ENCODE measurements at regions not wholly inside any gene's neighbourhood (a gene's known extent, or its start where the extent isn't known, plus 50 kb on each side); places are given as distances from the start of the nearest gene placed in this dataset.

GRCh38 chr2:150974864-150975263 lies 286.8 kb downstream of the RBM43 start:
- Histone ChIP-seq H3K27ac (ENCODE audit: low read depth in 1 of 2, low read length in 2 of 2) (no peak overlapping the region), H3K36me3 (ENCODE audit: control insufficient read depth in 4 of 4, insufficient read depth in 3 of 4, low read depth in 1 of 4, low read length in 3 of 4) (no peaks in the 10 kb centered on the region), H3K9me3 (ENCODE audit: control insufficient read depth in 4 of 4, low read length in 3 of 4) (no peaks in the 10 kb centered on the region), H3K4me1 (ENCODE audit: control insufficient read depth in 4 of 4, insufficient read depth in 4 of 4, low read length in 3 of 4) (no peaks in the 10 kb centered on the region), H3K4me3 (ENCODE audit: low read depth in 1 of 3, low read length in 3 of 3) (no peak overlapping the region), H3K27me3 (ENCODE audit: control insufficient read depth in 4 of 4, insufficient read depth in 4 of 4, low read length in 3 of 4) (no peaks in the 10 kb centered on the region), H3K9ac (ENCODE audit: low read depth in 1 of 2, low read length in 2 of 2) (no peak overlapping the region)
- TF ChIP-seq, protein P1, sequence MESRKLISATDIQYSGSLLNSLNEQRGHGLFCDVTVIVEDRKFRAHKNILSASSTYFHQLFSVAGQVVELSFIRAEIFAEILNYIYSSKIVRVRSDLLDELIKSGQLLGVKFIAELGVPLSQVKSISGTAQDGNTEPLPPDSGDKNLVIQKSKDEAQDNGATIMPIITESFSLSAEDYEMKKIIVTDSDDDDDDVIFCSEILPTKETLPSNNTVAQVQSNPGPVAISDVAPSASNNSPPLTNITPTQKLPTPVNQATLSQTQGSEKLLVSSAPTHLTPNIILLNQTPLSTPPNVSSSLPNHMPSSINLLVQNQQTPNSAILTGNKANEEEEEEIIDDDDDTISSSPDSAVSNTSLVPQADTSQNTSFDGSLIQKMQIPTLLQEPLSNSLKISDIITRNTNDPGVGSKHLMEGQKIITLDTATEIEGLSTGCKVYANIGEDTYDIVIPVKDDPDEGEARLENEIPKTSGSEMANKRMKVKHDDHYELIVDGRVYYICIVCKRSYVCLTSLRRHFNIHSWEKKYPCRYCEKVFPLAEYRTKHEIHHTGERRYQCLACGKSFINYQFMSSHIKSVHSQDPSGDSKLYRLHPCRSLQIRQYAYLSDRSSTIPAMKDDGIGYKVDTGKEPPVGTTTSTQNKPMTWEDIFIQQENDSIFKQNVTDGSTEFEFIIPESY (IDR thresholded peaks at IDR 0.05) = no peak
- TF ChIP-seq, protein P2, sequence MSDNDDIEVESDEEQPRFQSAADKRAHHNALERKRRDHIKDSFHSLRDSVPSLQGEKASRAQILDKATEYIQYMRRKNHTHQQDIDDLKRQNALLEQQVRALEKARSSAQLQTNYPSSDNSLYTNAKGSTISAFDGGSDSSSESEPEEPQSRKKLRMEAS (IDR thresholded peaks at IDR 0.05) = no peak
- TF ChIP-seq, protein P3, sequence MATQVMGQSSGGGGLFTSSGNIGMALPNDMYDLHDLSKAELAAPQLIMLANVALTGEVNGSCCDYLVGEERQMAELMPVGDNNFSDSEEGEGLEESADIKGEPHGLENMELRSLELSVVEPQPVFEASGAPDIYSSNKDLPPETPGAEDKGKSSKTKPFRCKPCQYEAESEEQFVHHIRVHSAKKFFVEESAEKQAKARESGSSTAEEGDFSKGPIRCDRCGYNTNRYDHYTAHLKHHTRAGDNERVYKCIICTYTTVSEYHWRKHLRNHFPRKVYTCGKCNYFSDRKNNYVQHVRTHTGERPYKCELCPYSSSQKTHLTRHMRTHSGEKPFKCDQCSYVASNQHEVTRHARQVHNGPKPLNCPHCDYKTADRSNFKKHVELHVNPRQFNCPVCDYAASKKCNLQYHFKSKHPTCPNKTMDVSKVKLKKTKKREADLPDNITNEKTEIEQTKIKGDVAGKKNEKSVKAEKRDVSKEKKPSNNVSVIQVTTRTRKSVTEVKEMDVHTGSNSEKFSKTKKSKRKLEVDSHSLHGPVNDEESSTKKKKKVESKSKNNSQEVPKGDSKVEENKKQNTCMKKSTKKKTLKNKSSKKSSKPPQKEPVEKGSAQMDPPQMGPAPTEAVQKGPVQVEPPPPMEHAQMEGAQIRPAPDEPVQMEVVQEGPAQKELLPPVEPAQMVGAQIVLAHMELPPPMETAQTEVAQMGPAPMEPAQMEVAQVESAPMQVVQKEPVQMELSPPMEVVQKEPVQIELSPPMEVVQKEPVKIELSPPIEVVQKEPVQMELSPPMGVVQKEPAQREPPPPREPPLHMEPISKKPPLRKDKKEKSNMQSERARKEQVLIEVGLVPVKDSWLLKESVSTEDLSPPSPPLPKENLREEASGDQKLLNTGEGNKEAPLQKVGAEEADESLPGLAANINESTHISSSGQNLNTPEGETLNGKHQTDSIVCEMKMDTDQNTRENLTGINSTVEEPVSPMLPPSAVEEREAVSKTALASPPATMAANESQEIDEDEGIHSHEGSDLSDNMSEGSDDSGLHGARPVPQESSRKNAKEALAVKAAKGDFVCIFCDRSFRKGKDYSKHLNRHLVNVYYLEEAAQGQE (IDR thresholded peaks at IDR 0.05) = no peak
- no peak for TF ChIP-seq JUND (IDR thresholded peaks at IDR 0.05)
- no peak for TF ChIP-seq HNF4G (IDR thresholded peaks at IDR 0.05)
- TF ChIP-seq SP1 (IDR thresholded peaks at IDR 0.05) = no peak
- TF ChIP-seq FOXA1 (IDR thresholded peaks at IDR 0.05) = no peak
- TF ChIP-seq, protein P4, sequence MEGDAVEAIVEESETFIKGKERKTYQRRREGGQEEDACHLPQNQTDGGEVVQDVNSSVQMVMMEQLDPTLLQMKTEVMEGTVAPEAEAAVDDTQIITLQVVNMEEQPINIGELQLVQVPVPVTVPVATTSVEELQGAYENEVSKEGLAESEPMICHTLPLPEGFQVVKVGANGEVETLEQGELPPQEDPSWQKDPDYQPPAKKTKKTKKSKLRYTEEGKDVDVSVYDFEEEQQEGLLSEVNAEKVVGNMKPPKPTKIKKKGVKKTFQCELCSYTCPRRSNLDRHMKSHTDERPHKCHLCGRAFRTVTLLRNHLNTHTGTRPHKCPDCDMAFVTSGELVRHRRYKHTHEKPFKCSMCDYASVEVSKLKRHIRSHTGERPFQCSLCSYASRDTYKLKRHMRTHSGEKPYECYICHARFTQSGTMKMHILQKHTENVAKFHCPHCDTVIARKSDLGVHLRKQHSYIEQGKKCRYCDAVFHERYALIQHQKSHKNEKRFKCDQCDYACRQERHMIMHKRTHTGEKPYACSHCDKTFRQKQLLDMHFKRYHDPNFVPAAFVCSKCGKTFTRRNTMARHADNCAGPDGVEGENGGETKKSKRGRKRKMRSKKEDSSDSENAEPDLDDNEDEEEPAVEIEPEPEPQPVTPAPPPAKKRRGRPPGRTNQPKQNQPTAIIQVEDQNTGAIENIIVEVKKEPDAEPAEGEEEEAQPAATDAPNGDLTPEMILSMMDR (IDR thresholded peaks at IDR 0.05; ENCODE audit: low read depth, low read length, missing input control) = no peak
- no peak for TF ChIP-seq FOXA2 (IDR thresholded peaks at IDR 0.05)
- no peak for TF ChIP-seq GABPA (IDR thresholded peaks at IDR 0.05 in 1 of 2, conservative IDR thresholded peaks at IDR 0.05 in 1 of 2)
- TF ChIP-seq RXRA (IDR thresholded peaks at IDR 0.05) = no peak
- TF ChIP-seq RAD21 (IDR thresholded peaks at IDR 0.05) = no peak
- TF ChIP-seq NR2F2 (IDR thresholded peaks at IDR 0.05) = no peak
- TF ChIP-seq HNF4A (conservative IDR thresholded peaks at IDR 0.05) = no peak
- TF ChIP-seq, protein P5, sequence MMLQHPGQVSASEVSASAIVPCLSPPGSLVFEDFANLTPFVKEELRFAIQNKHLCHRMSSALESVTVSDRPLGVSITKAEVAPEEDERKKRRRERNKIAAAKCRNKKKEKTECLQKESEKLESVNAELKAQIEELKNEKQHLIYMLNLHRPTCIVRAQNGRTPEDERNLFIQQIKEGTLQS (IDR thresholded peaks at IDR 0.05) = no peak
- no peak for TF ChIP-seq TAF1 (conservative IDR thresholded peaks at IDR 0.05)
- TF ChIP-seq YY1 (IDR thresholded peaks at IDR 0.05) = no peak
- DNase-seq (ENCODE audit: low spot score) = no peak

DNA sequence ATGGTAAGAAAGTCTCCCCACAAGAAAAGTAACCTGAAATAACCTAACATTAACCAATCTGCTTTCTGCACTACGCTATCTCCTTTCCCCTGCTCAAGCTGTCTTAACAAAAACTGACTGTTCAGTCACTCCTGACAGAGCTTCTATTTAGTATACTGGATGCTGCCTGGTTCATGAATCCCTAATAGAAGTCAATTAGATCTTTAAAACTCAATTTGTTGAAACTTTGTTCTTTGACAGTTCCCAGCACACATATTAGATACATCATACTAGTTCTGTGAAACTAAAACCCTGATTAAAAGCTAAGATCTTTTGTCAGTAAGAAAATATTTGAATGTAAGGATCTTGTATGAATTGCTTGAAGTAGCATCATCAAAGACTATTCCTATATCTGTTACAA lies 287.4 kb downstream of the RBM43 start:
- Histone ChIP-seq H3K27me3 (ENCODE audit: control insufficient read depth in 4 of 4, insufficient read depth in 4 of 4, low read length in 3 of 4) (no peaks in the 10 kb centered on the region), H3K9me3 (ENCODE audit: control insufficient read depth in 4 of 4, low read length in 3 of 4) (no peaks in the 10 kb centered on the region), H3K36me3 (ENCODE audit: control insufficient read depth in 4 of 4, insufficient read depth in 3 of 4, low read depth in 1 of 4, low read length in 3 of 4) (no peaks in the 10 kb centered on the region), H3K4me3 (ENCODE audit: low read depth in 1 of 3, low read length in 3 of 3) (no peak overlapping the region), H3K9ac (ENCODE audit: low read depth in 1 of 2, low read length in 2 of 2) (no peak overlapping the region), H3K27ac (ENCODE audit: low read depth in 1 of 2, low read length in 2 of 2) (no peak overlapping the region), H3K4me1 (ENCODE audit: control insufficient read depth in 4 of 4, insufficient read depth in 4 of 4, low read length in 3 of 4) (no peaks in the 10 kb centered on the region)
- 94% methylated on average over 1 of the region's 1 CpG for WGBS
- no peak for DNase-seq (ENCODE audit: low spot score)
- no peak for TF ChIP-seq NR2F2 (IDR thresholded peaks at IDR 0.05)
- TF ChIP-seq RAD21 (IDR thresholded peaks at IDR 0.05) = no peak
- TF ChIP-seq HNF4A (conservative IDR thresholded peaks at IDR 0.05) = no peak
- TF ChIP-seq, protein P5 (IDR thresholded peaks at IDR 0.05) = no peak
- TF ChIP-seq, protein P2 (IDR thresholded peaks at IDR 0.05) = no peak
- no peak for TF ChIP-seq YY1 (IDR thresholded peaks at IDR 0.05)
- TF ChIP-seq SP1 (IDR thresholded peaks at IDR 0.05) = no peak
- no peak for TF ChIP-seq RXRA (IDR thresholded peaks at IDR 0.05)
- TF ChIP-seq GABPA (IDR thresholded peaks at IDR 0.05 in 1 of 2, conservative IDR thresholded peaks at IDR 0.05 in 1 of 2) = no peak

Measured in liver (tissue), 8 donors.